SK-N-SH treated with all-trans-retinoic acid at 6 μM for 48 hours (cell line): ENCODE measurements at regions not wholly inside any gene's neighbourhood (a gene's known extent, or its start where the extent isn't known, plus 50 kb on each side); places are given as distances from the start of the nearest gene placed in this dataset.

Source experiments
- ESRRG ChIP-seq: fragments of 250-450 bp; sonication (Bioruptor Pico); IDR thresholded peaks from 2 replicates; pipeline ENCODE4 v1.6.1; 2021; ENCODE audit warnings: mild to moderate bottlenecking
- PPARA ChIP-seq: fragments of 250-450 bp; sonication (Bioruptor Pico); IDR thresholded peaks from 2 replicates; pipeline ENCODE4 v1.5.0; 2020; ENCODE audit warnings: mild to moderate bottlenecking, borderline replicate concordance
- TOX ChIP-seq: fragments of 250-450 bp; sonication (Bioruptor Pico); IDR thresholded peaks from 2 replicates; pipeline ENCODE4 v1.8.0; 2021; ENCODE audit warnings: mild to moderate bottlenecking, moderate library complexity, borderline replicate concordance
- ZNF565 ChIP-seq: fragments of 450-650 bp; formaldehyde crosslinking; conservative IDR thresholded peaks from 2 replicates; pipeline ENCODE4 v1.5.0; 2020; ENCODE audit warnings: low read depth, mild to moderate bottlenecking, moderate library complexity
- TF ChIP-seq, protein P1 (sequence below): fragments of 250-450 bp; sonication (Bioruptor Pico); IDR thresholded peaks from 2 replicates; pipeline ENCODE4 v1.8.0; 2020; ENCODE audit warnings: mild to moderate bottlenecking, moderate library complexity, borderline replicate concordance

DNA sequence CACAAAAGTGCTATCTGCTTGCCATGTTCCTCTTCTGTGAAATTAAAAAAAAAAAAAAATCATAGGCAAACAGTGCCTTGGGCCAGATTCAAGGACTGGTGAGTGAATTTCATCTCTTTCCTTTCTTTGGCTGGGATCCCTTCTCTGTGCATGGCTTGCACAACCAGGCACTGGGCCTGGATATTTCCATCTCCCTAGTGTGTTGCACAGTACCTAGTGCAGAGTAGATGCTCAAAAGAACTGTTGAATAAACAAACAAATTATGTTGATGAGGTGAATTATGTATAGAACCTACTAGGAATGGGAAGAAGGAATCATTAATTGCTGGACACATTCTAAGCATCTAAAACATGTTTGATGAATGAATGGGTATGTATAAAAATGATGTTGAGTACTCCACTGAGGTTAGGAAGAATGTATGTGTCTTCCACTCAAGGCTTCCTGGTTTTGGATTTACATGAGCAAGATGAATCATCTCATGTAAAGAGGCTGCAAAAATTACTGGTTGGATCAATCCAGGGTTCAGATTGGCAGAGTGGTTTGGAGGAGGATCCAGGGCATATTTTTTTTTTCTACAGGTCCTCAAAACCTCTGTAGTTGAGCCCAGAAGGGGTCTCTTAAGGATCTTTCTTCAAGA lies 93.2 kb downstream of the EMP1 start:
- TF ChIP-seq PPARA (CRISPR knock-in tag) (no peak), ESRRG (CRISPR knock-in tag) (no peak), TOX (CRISPR knock-in tag) (no peak), ZNF565 (CRISPR knock-in tag) (no peak)
- TF ChIP-seq, protein P1, sequence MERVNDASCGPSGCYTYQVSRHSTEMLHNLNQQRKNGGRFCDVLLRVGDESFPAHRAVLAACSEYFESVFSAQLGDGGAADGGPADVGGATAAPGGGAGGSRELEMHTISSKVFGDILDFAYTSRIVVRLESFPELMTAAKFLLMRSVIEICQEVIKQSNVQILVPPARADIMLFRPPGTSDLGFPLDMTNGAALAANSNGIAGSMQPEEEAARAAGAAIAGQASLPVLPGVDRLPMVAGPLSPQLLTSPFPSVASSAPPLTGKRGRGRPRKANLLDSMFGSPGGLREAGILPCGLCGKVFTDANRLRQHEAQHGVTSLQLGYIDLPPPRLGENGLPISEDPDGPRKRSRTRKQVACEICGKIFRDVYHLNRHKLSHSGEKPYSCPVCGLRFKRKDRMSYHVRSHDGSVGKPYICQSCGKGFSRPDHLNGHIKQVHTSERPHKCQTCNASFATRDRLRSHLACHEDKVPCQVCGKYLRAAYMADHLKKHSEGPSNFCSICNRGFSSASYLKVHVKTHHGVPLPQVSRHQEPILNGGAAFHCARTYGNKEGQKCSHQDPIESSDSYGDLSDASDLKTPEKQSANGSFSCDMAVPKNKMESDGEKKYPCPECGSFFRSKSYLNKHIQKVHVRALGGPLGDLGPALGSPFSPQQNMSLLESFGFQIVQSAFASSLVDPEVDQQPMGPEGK: no peak
